ENCODE measurements at regions not wholly inside any gene's neighbourhood (a gene's known extent, or its start where the extent isn't known, plus 50 kb on each side); places are given as distances from the start of the nearest gene placed in this dataset.

DNA sequence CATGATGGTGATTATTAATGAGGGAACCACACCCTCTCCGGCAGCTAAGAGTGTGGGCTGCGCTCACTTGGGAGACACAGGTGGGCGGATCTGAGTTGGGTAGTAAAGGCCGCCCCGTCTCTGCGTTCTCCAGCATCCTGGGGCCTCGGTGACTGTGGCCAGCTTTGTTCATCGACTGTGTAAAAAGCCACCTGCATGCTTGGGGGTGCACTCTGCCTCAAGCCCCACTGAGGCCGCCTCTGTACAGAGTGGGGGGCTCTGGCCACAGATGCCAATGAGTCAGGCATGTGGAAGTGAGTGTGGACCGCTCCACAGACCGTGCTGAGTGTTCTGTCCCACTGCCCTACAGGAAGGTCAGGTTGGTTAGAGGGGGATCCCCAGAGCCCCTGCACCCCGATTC, 192.7 kb downstream of the SHANK2 start:
- Histone ChIP-seq H3K4me2 (ENCODE audit: insufficient read depth, low read length) (no peak overlapping the region), H3K79me2 (ENCODE audit: control insufficient read depth, insufficient read depth, low read length) (no peaks in the 10 kb centered on the region), H3K27me3 (ENCODE audit: control insufficient read depth in 2 of 2, insufficient read depth in 2 of 2, low read length in 2 of 2) (peaks cover 0 to 43% of the 10 kb centered on the region in 2 experiments; a peak in 2 of 5 replicates), H3K9me1 (ENCODE audit: control insufficient read depth, insufficient read depth, low read length) (no peaks in the 10 kb centered on the region), H4K20me1 (replicated peaks; ENCODE audit: control insufficient read depth, insufficient read depth, low read length) (no peaks in the 10 kb centered on the region; the same call in 1 of the 2 replicates), H3K9ac (ENCODE audit: insufficient read depth in 1 of 2, low read depth in 2 of 2, low read length in 2 of 2) (no peak overlapping the region), H2AFZ (ENCODE audit: low read depth, low read length) (no peak overlapping the region), H3K36me3 (ENCODE audit: control insufficient read depth, insufficient read depth, low read length) (no peaks in the 10 kb centered on the region), H3K4me3 (no peak overlapping the region), H3K9me3 (replicated peaks; ENCODE audit: control insufficient read depth, insufficient read depth, low read depth, low read length) (no peaks in the 10 kb centered on the region), H3K27ac (ENCODE audit: extremely low read depth, low read depth, low read length) (no peak overlapping the region), H3K4me1 (replicated peaks in 1 of 2; ENCODE audit: control insufficient read depth in 2 of 2, insufficient read depth in 2 of 2, low read length in 2 of 2) (no peaks in the 10 kb centered on the region)
- intact Hi-C loops (cut with micrococcal nuclease) = no loop called here
- WGBS (ENCODE audit: insufficient coverage, low coverage, missing lambda C conversion rate) = under 1% methylated on average over 11 of the region's 12 CpGs
- in situ Hi-C loops (cut with MboI) = loop anchor here (5.0 to 25.0 kb wide), 3 partner anchors 112 to 547 kb away; no protein-coding TSS in a partner anchor
- FAIRE-seq (no peak), ATAC-seq (no peak), DNase-seq (ENCODE audit: extremely low read depth in 1 of 4, low spot score in 3 of 4) (no peak)
- POLR2A ChIA-PET = no interaction called here
- no TSS peak for BruUV-seq (replicated peaks)
- CTCF ChIA-PET (ENCODE audit: low intra/inter-chr PET ratio) = no interaction called here
- TF ChIP-seq KLF13 (tag; IDR thresholded peaks at IDR 0.05; ENCODE audit: borderline replicate concordance, low read depth) (no peak), NFYB (IDR thresholded peaks at IDR 0.05; ENCODE audit: extremely low read depth, insufficient read length) (no peak), BHLHE40 (IDR thresholded peaks at IDR 0.05; ENCODE audit: low read length) (no peak)
- TF ChIP-seq, protein P1, sequence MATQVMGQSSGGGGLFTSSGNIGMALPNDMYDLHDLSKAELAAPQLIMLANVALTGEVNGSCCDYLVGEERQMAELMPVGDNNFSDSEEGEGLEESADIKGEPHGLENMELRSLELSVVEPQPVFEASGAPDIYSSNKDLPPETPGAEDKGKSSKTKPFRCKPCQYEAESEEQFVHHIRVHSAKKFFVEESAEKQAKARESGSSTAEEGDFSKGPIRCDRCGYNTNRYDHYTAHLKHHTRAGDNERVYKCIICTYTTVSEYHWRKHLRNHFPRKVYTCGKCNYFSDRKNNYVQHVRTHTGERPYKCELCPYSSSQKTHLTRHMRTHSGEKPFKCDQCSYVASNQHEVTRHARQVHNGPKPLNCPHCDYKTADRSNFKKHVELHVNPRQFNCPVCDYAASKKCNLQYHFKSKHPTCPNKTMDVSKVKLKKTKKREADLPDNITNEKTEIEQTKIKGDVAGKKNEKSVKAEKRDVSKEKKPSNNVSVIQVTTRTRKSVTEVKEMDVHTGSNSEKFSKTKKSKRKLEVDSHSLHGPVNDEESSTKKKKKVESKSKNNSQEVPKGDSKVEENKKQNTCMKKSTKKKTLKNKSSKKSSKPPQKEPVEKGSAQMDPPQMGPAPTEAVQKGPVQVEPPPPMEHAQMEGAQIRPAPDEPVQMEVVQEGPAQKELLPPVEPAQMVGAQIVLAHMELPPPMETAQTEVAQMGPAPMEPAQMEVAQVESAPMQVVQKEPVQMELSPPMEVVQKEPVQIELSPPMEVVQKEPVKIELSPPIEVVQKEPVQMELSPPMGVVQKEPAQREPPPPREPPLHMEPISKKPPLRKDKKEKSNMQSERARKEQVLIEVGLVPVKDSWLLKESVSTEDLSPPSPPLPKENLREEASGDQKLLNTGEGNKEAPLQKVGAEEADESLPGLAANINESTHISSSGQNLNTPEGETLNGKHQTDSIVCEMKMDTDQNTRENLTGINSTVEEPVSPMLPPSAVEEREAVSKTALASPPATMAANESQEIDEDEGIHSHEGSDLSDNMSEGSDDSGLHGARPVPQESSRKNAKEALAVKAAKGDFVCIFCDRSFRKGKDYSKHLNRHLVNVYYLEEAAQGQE (IDR thresholded peaks at IDR 0.05; ENCODE audit: borderline replicate concordance) = no peak
- TF ChIP-seq, protein P1 (CRISPR knock-in tag; IDR thresholded peaks at IDR 0.05; ENCODE audit: low read depth) = no peak
- TF ChIP-seq, protein P2, sequence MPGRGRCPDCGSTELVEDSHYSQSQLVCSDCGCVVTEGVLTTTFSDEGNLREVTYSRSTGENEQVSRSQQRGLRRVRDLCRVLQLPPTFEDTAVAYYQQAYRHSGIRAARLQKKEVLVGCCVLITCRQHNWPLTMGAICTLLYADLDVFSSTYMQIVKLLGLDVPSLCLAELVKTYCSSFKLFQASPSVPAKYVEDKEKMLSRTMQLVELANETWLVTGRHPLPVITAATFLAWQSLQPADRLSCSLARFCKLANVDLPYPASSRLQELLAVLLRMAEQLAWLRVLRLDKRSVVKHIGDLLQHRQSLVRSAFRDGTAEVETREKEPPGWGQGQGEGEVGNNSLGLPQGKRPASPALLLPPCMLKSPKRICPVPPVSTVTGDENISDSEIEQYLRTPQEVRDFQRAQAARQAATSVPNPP (IDR thresholded peaks at IDR 0.05; ENCODE audit: borderline replicate concordance, insufficient read depth, insufficient read length) = no peak
